ENCODE measurements at regions not wholly inside any gene's neighbourhood (a gene's known extent, or its start where the extent isn't known, plus 50 kb on each side); places are given as distances from the start of the nearest gene placed in this dataset.

GRCh38 chr3:148360051-148360450 lies 337.7 kb upstream of the AGTR1 start:
- Histone ChIP-seq H3K79me1 (ENCODE audit: low read depth in 1 of 2, low read length in 2 of 2) (no peaks in the 10 kb centered on the region), H2BK120ac (ENCODE audit: low read depth, low read length) (no peak overlapping the region), H3K14ac (replicated peaks; ENCODE audit: low read depth, low read length) (no peak overlapping the region), H3K27ac (ENCODE audit: insufficient read depth, low read length) (no peak overlapping the region), H3K27me3 (ENCODE audit: control insufficient read depth, insufficient read depth, low read length) (no peaks in the 10 kb centered on the region), H3K4me1 (ENCODE audit: control insufficient read depth, insufficient read depth, low read length) (no peaks in the 10 kb centered on the region), H3K23ac (ENCODE audit: low read depth, low read length) (no peak overlapping the region), H3K4me3 (ENCODE audit: insufficient read depth, low read depth, low read length) (no peak overlapping the region), H2AK5ac (ENCODE audit: low read depth, low read length) (no peak overlapping the region), H3K9me3 (ENCODE audit: control insufficient read depth, insufficient read depth, low read length) (peaks cover 4% of the 10 kb centered on the region; the same call in 1 of the 2 replicates), H4K91ac (ENCODE audit: insufficient read depth, low read depth, low read length) (no peak overlapping the region), H2AFZ (replicated peaks; ENCODE audit: low read length, poor library complexity) (no peak overlapping the region), H4K8ac (ENCODE audit: low read depth in 2 of 2, low read length in 2 of 2) (no peak overlapping the region), H3K9me1 (ENCODE audit: insufficient read depth, low read length) (no peaks in the 10 kb centered on the region), H2AK9ac (replicated peaks; ENCODE audit: low read depth, low read length, poor library complexity) (no peak overlapping the region), H2BK15ac (ENCODE audit: low read depth, low read length) (no peak overlapping the region), H3K9ac (ENCODE audit: low read depth, low read length) (no peak overlapping the region), H2BK20ac (ENCODE audit: low read depth, low read length) (no peak overlapping the region), H3K4me2 (ENCODE audit: low read depth, low read length) (no peak overlapping the region), H3K4ac (ENCODE audit: low read depth, low read length) (no peak overlapping the region), H3K18ac (ENCODE audit: low read depth, low read length) (no peak overlapping the region), H4K5ac (ENCODE audit: low read depth, low read length) (no peak overlapping the region), H3K36me3 (ENCODE audit: control insufficient read depth, insufficient read depth, low read length) (no peaks in the 10 kb centered on the region), H2BK5ac (ENCODE audit: low read depth, low read length, poor library complexity, severe bottlenecking) (no peak overlapping the region), H3K56ac (ENCODE audit: extremely low read depth, insufficient read depth, low read length) (no peak overlapping the region), H4K20me1 (ENCODE audit: insufficient read depth, low read length) (no peaks in the 10 kb centered on the region)
- ChIA-PET CTCF (interaction anchor here (0.7 to 1.3 kb wide), 3 partner anchors 9 to 367 kb away, joined by 3 read pairs; no protein-coding TSS in a partner anchor), POLR2A (ENCODE audit: unreplicated experiment) (no interaction called here)
- in situ Hi-C loops (cut with MboI; ENCODE audit: low sequenced_read_pairs) (loop anchor here (10.0 kb wide), 1 partner anchor 45 kb away; no protein-coding TSS in a partner anchor), intact Hi-C loops (cut with micrococcal nuclease) (loop anchor here (10.0 kb wide), 1 partner anchor 285 kb away; no protein-coding TSS in a partner anchor), dilution Hi-C loops (cut with HindIII; ENCODE audit: low sequenced_read_pairs, unreplicated experiment) (no loop called here)
- peak; percentile 71 for ATAC-seq (ENCODE audit: low read depth)
- peak; percentile 69 for DNase-seq
- TF ChIP-seq USF2 (IDR thresholded peaks at IDR 0.05; ENCODE audit: low read depth, low read length) (no peak), ELK1 (IDR thresholded peaks at IDR 0.05; ENCODE audit: borderline replicate concordance, low read depth, low read length) (no peak), POLR2A (IDR thresholded peaks at IDR 0.05; ENCODE audit: low read depth, low read length) (no peak)
- BruUV-seq (replicated peaks): no TSS peak

Data from IMR-90 (cell line).